ENCODE measurements at regions not wholly inside any gene's neighbourhood (a gene's known extent, or its start where the extent isn't known, plus 50 kb on each side); places are given as distances from the start of the nearest gene placed in this dataset.

DNA sequence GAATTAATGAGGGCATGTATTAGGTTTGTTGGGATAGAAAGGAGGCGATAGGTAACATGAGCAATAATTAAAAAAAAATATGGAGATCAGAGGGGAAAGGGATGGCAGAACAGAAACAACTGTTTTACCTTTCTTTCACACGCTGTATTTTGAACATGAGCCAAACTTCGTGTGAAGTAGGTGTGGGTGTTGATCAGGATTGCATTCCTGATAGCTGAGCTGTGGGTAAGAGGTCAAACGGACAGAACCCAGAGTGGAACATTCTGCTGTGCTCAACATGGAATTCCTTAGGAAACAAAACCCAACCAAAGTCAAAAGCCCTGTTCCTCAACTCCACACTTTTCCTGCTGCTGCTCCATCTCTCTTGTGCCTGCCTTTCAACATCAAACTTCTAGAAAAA is 162.5 kb upstream of the CASK start:
- H3K27ac ChIP-seq (ENCODE audit: low read depth, low read length, poor library complexity, severe bottlenecking), result no peak overlapping the region
- TF ChIP-seq, protein P1, sequence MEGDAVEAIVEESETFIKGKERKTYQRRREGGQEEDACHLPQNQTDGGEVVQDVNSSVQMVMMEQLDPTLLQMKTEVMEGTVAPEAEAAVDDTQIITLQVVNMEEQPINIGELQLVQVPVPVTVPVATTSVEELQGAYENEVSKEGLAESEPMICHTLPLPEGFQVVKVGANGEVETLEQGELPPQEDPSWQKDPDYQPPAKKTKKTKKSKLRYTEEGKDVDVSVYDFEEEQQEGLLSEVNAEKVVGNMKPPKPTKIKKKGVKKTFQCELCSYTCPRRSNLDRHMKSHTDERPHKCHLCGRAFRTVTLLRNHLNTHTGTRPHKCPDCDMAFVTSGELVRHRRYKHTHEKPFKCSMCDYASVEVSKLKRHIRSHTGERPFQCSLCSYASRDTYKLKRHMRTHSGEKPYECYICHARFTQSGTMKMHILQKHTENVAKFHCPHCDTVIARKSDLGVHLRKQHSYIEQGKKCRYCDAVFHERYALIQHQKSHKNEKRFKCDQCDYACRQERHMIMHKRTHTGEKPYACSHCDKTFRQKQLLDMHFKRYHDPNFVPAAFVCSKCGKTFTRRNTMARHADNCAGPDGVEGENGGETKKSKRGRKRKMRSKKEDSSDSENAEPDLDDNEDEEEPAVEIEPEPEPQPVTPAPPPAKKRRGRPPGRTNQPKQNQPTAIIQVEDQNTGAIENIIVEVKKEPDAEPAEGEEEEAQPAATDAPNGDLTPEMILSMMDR (conservative IDR thresholded peaks at IDR 0.05; ENCODE audit: low read depth, low read length), result no peak
- no peak for TF ChIP-seq EZH2 (IDR thresholded peaks at IDR 0.05; ENCODE audit: borderline replicate concordance, low read depth, low read length, poor library complexity, severe bottlenecking)
- BruUV-seq (replicated peaks), result no TSS peak
- no peak for DNase-seq (ENCODE audit: low spot score)
- H3K9me3 ChIP-seq (ENCODE audit: low read depth, low read length, poor library complexity, severe bottlenecking), result no peaks in the 10 kb centered on the region
- H3K36me3 ChIP-seq (ENCODE audit: insufficient read depth, low read length, poor library complexity, severe bottlenecking), result no peaks in the 10 kb centered on the region
- intact Hi-C loops (cut with micrococcal nuclease; ENCODE audit: unreplicated experiment), result no loop called here
- no peak overlapping the region for H3K4me3 ChIP-seq (ENCODE audit: low read depth, low read length, poor library complexity, severe bottlenecking)
- H3K4me1 ChIP-seq (ENCODE audit: insufficient read depth, low read length, poor library complexity, severe bottlenecking), result no peaks in the 10 kb centered on the region
- no peaks in the 10 kb centered on the region for H3K27me3 ChIP-seq (replicated peaks; ENCODE audit: insufficient read depth, low read depth, low read length, poor library complexity)
- POLR2A ChIA-PET (ENCODE audit: low non-redundant PET), result no interaction called here
- CTCF ChIA-PET, result interaction anchor here (0.6 kb wide), 1 partner anchor 629 kb away, joined by 3 read pairs; no protein-coding TSS in a partner anchor

DNA sequence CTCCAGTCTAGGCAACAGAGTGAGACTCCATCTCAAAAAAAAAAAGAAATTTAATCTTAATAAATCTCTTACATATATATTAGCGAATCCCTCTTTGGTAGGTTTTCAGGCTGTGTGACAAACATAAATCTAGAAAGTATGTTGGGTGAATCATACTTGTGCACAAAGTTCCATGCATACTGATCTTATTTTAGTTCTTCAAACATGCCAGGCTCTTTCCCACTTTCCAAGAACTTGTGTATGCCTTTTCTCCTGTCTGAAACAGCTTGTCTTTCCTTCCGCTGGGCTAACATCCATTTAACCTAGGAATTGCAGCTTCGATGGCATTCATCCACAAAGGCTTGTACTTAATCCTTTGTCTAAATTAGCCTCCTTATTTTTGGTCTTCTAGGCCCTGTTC is 156.6 kb upstream of the CASK start:
- H3K27me3 ChIP-seq (replicated peaks; ENCODE audit: insufficient read depth, low read depth, low read length, poor library complexity), result no peaks in the 10 kb centered on the region
- CTCF ChIA-PET, result no interaction called here
- no TSS peak for BruUV-seq (replicated peaks)
- H3K27ac ChIP-seq (ENCODE audit: low read depth, low read length, poor library complexity, severe bottlenecking), result no peak overlapping the region
- H3K36me3 ChIP-seq (ENCODE audit: insufficient read depth, low read length, poor library complexity, severe bottlenecking), result no peaks in the 10 kb centered on the region
- TF ChIP-seq, protein P1 (conservative IDR thresholded peaks at IDR 0.05; ENCODE audit: low read depth, low read length), result no peak
- no peak for TF ChIP-seq EZH2 (IDR thresholded peaks at IDR 0.05; ENCODE audit: borderline replicate concordance, low read depth, low read length, poor library complexity, severe bottlenecking)
- no peak for DNase-seq (ENCODE audit: low spot score)
- no peaks in the 10 kb centered on the region for H3K9me3 ChIP-seq (ENCODE audit: low read depth, low read length, poor library complexity, severe bottlenecking)
- no peak overlapping the region for H3K4me3 ChIP-seq (ENCODE audit: low read depth, low read length, poor library complexity, severe bottlenecking)
- H3K4me1 ChIP-seq (ENCODE audit: insufficient read depth, low read length, poor library complexity, severe bottlenecking), result no peaks in the 10 kb centered on the region
- POLR2A ChIA-PET (ENCODE audit: low non-redundant PET), result no interaction called here
- intact Hi-C loops (cut with micrococcal nuclease; ENCODE audit: unreplicated experiment), result no loop called here

DNA sequence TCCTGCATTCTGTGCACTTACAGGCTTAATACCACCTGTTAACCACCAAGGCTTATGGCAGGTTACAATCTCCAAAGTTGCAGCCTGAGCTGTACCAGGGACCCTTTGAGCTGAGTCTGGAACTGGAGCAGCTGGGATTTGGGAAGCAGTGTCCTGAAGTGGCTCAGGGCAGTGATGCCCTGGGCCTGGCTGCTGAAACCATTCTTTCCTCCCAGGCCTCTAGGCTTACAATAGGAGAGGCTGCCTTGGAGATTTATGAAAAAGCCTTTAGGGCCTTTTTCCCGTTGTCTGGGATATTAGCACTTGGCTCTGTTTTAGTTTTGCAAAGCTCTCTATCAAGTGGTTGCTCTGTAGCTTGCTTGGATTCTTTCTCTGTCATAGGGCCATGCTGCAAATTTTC is 154.3 kb upstream of the CASK start:
- TF ChIP-seq, protein P1 (conservative IDR thresholded peaks at IDR 0.05; ENCODE audit: low read depth, low read length), result no peak
- TF ChIP-seq EZH2 (IDR thresholded peaks at IDR 0.05; ENCODE audit: borderline replicate concordance, low read depth, low read length, poor library complexity, severe bottlenecking), result no peak
- no peaks in the 10 kb centered on the region for H3K27me3 ChIP-seq (replicated peaks; ENCODE audit: insufficient read depth, low read depth, low read length, poor library complexity)
- no TSS peak for BruUV-seq (replicated peaks)
- POLR2A ChIA-PET (ENCODE audit: low non-redundant PET), result no interaction called here
- intact Hi-C loops (cut with micrococcal nuclease; ENCODE audit: unreplicated experiment), result no loop called here
- no peak overlapping the region for H3K27ac ChIP-seq (ENCODE audit: low read depth, low read length, poor library complexity, severe bottlenecking)
- no peaks in the 10 kb centered on the region for H3K4me1 ChIP-seq (ENCODE audit: insufficient read depth, low read length, poor library complexity, severe bottlenecking)
- DNase-seq (ENCODE audit: low spot score), result no peak
- CTCF ChIA-PET, result no interaction called here
- H3K4me3 ChIP-seq (ENCODE audit: low read depth, low read length, poor library complexity, severe bottlenecking), result no peak overlapping the region
- no peaks in the 10 kb centered on the region for H3K9me3 ChIP-seq (ENCODE audit: low read depth, low read length, poor library complexity, severe bottlenecking)
- no peaks in the 10 kb centered on the region for H3K36me3 ChIP-seq (ENCODE audit: insufficient read depth, low read length, poor library complexity, severe bottlenecking)

All from A673 (cell line).